HG02884 (cell line): ENCODE measurements at regions not wholly inside any gene's neighbourhood (a gene's known extent, or its start where the extent isn't known, plus 50 kb on each side); places are given as distances from the start of the nearest gene placed in this dataset.

ENCODE experiments used
- ATAC-seq: cut with Tn5 transposase; IDR thresholded peaks from one replicate; pipeline ENCODE4 v1.9.1; 2021; ENCODE audit warnings: mild to moderate bottlenecking, moderate library complexity; ENCODE audit not compliant: unreplicated experiment

DNA sequence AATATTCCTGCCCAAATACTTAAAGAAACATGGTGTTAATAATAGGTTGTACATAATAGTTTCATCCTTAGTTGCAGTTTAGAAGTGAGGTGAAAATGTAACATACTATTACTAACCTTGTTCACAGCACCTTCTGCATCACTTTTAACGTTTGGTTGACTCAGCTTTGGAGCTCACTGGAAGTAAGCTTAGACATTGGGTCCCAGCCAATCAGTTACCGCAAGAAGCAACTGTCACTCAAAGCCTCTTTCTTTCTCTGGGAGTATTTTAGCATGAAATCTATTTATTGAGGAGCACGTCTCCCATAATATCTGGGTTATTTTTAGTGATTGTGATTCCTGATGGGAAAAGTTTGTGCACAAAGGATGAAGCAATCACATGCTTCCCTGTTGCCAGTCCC, 472.6 kb downstream of the SNAPC1 start:
- ATAC-seq: no peak

DNA sequence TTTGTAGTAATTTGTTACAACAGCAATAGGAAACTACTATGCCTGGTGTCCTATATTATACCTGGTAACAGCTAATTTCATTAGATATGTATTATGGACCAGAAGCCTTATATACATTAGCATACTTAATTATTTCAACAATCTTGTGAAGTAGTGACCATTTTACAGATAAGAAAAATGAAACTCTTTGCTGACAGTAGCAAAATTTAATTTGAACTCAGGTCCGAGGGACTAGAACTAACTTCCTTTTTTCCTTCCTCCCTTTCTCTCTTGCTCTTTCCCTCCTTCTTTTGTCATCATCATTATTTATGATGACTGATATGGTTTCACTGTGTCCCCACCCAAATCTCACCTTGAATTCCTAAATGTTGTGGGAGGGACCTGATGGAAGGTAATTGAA, 482.0 kb downstream of the SNAPC1 start:
- no peak for ATAC-seq

- ATAC-seq: no peak
These were observed 485.0 kb downstream of the SNAPC1 start for GRCh38 chr14:62247266-62247665.

DNA sequence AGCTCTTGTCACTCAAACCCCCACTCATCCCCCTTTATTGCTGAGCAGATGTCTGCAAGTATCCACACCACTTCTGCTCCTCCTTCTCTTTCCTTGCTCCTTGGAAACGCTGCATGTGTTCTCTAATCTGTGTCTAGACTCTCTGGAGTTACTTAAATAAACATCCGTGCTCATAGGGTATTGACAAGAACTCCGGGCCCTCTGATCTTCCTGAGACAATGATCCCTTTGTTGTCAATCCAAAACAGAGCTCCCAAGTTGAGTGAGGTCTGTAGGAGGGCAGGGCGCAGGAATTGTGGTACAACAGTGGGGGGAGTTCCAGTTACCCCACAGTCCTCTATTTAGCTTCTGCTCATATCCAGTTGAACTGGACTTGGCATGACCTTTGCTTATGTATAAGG, 489.0 kb downstream of the SNAPC1 start:
- no peak for ATAC-seq

GRCh38 chr14:62253171-62253570, 491.0 kb downstream of the SNAPC1 start:
- ATAC-seq: no peak

DNA sequence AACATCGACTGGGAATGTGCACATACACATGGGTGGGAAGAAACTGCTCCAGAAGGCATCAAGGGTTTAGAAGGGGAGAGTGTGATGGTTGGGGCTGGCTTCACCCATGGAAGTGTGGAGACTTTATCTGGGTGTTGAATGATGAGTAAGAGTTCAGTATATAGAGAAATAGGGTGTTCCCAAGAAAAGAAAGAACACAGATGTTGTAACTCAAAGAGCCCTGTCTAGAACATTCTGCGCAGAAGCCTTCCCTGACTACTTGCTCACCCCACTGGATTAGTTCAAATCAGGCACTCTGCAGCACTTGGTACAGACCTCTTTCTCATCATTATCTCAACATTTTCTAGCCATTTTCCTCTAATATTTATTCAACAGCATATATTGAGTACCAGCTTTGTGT, 491.7 kb downstream of the SNAPC1 start:
- ATAC-seq: no peak

- ATAC-seq: no peak
These were observed 507.0 kb downstream of the SNAPC1 start for GRCh38 chr14:62269204-62269603.

DNA sequence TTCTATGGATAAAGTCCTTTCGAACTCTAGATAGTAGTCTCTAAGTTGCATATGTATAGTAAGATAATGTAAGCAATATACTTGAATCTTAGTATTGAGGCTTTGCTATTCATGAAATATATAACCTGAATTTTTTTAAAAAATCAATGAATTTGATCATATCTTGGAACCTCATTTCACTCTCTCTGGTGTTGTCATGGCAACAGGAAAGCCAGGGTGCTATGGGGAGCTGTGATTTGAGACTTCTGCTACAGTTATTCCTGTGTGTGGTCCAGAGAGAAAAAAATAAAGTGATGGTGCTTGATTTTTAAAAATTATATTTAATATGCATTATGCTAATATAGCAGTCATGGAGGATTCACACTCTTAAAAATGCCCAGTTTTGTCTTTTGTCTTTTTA, 508.0 kb downstream of the SNAPC1 start:
- ATAC-seq: no peak

- no peak for ATAC-seq
These were observed 518.1 kb downstream of the SNAPC1 start for GRCh38 chr14:62280366-62280765.

- ATAC-seq: no peak
These were observed 521.6 kb downstream of the SNAPC1 start for GRCh38 chr14:62283837-62284236.

- ATAC-seq: no peak
These were observed 527.3 kb downstream of the SNAPC1 start for GRCh38 chr14:62289471-62289870.

- no peak for ATAC-seq
These were observed 538.9 kb downstream of the SNAPC1 start for GRCh38 chr14:62301080-62301479.

- no peak for ATAC-seq
These were observed 539.7 kb downstream of the SNAPC1 start for GRCh38 chr14:62301911-62302310.

- no peak for ATAC-seq
These were observed 541.2 kb downstream of the SNAPC1 start for GRCh38 chr14:62303437-62303836.

DNA sequence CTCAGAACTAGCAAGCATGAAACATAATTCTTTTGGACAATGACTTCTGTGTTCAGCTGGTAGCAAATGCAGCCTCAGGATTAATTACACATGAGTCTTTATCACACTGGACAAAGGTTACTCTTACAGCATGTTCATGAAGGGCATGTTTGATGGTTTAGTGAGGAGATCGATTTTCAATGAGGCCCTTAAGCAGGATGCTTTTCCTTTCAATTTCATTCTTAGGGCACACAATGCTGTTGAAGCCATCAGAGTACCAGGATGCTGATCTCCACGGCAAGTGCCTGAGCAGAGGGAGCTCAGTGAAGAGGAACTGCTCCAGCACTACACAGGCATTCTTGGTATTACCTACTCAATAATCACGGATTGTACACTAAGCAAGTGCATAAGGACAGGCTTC, 542.0 kb downstream of the SNAPC1 start:
- no peak for ATAC-seq

DNA sequence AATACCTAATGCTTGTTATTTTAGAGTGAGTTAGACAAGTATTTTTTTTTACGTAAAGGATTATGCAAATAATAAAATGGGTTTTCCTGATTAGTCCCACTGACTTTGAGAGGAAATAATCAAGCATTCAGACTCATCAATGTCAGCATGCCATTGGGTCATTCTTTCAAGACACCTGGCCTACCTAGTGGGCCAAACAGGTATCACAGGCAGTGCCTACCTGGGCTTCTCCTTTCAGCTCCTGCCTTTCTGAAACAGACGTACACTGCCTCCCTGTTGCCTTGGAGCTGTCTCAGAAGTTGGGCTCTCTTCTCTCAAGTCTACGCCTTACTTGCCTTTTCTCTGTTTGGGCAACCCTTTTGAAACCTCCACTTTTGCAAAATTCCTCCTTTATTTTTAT, 545.6 kb downstream of the SNAPC1 start:
- ATAC-seq: no peak

DNA sequence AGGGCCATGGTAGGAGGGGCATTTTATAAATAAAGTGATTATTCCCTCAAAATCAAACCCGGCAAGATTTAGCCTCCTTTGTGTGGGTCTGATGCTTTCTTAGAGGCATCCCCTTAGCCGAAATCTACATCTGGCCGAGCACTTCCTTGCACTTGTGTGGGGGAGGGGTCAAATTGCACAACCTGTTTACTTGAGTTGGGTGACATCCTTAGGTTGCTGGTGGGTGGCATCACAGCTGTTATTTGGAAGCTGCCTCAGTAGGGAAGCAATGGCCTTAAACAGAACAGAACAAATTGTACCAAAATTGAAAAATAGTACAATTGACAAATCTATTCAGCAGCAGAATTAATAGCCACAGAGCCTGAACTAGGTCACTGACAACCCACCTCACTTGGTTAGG, 546.1 kb downstream of the SNAPC1 start:
- no peak for ATAC-seq

- ATAC-seq: no peak
These were observed 546.7 kb downstream of the SNAPC1 start for GRCh38 chr14:62308891-62309290.

- no peak for ATAC-seq
These were observed 551.0 kb downstream of the SNAPC1 start for GRCh38 chr14:62313212-62313611.

GRCh38 chr14:62314221-62314620, 552.0 kb downstream of the SNAPC1 start:
- ATAC-seq: no peak

DNA sequence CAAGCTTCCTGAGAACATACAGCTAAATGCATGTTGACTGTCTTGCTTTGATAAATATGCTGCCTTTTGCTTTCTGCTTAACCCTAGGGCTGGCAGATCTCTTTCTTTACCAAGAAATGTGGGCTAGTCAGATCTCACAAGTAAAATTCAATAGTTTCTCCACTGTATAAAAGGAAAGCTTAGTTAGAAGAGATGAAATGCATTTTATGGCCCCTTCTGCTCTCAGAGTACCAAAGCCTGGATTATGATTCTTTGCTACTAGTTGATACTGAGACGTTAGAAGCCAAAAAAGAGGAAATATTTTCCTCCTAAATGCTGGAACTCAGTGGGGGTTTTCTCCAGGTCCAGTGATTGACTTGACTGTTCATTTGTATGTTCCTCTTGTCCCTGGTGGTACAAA, 552.7 kb downstream of the SNAPC1 start:
- no peak for ATAC-seq

DNA sequence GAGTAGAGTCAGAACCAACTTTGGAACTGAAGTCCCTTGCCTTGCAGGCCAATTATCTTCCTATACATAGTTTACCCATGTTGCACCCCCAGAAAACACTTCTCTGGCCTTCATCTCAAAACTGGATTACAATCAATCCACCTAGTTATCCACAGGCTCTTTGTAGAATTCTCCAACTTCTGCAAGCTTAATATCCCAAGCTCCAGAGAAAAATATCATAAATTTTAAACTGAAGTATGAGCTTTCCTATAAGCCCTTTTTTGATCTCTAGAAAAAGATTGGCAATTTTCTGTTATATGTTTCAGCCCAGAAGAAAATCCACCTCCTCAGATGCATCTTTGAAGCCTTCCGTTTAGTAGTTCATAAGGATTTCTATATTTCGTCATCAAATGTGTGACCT, 553.4 kb downstream of the SNAPC1 start:
- ATAC-seq: no peak

DNA sequence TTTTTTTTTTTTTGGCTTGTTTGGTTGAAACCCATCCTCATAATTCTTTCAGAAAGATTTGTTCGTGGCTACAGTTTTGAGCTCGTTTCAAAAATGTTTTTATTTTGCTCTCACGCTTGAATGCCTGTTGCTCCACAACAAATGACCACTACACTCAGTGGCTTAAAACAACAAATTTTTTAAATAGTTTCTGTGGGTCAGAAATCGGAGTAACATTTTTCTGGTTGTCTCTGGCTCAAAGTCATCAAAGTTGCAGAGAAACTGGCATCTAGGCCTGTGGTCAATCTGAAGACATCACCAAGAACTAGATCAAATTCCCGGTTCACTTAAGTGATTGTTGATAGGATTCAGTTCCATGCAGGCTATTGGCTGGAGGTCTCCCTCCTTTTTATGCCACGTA, 560.0 kb downstream of the SNAPC1 start:
- no peak for ATAC-seq

GRCh38 chr14:62329427-62329826, 567.2 kb downstream of the SNAPC1 start:
- no peak for ATAC-seq
